ENCODE measurements at regions not wholly inside any gene's neighbourhood (a gene's known extent, or its start where the extent isn't known, plus 50 kb on each side); places are given as distances from the start of the nearest gene placed in this dataset.

DNA sequence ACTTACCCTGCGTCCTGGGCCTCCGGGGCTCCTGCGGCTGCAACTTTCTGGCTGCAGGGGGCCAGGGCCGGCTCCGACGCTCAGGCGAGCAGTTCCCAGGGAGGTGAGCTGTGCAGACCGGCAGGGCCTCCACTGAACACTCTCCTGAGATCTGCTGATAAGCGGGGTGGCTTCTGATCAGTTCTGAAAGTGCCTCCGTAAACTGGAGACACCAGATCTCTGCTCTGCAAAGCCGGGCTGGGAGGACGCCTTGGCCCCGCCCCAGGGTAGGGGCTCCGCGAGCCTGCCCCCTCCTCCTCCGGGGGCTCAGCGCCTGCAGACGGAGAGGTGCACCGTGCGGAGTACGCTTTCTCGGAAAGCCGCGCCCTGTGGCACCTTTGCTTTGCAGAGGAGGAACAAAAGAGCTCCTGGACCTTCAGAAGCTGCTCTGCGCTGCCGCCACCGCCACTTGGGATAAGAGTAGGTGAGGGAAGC is 141.3 kb upstream of the VKORC1L1 start:
- TF ChIP-seq, protein P1, sequence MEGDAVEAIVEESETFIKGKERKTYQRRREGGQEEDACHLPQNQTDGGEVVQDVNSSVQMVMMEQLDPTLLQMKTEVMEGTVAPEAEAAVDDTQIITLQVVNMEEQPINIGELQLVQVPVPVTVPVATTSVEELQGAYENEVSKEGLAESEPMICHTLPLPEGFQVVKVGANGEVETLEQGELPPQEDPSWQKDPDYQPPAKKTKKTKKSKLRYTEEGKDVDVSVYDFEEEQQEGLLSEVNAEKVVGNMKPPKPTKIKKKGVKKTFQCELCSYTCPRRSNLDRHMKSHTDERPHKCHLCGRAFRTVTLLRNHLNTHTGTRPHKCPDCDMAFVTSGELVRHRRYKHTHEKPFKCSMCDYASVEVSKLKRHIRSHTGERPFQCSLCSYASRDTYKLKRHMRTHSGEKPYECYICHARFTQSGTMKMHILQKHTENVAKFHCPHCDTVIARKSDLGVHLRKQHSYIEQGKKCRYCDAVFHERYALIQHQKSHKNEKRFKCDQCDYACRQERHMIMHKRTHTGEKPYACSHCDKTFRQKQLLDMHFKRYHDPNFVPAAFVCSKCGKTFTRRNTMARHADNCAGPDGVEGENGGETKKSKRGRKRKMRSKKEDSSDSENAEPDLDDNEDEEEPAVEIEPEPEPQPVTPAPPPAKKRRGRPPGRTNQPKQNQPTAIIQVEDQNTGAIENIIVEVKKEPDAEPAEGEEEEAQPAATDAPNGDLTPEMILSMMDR (optimal IDR thresholded peaks at IDR 0.05 in 1 of 3, IDR thresholded peaks at IDR 0.05 in 1 of 3, conservative IDR thresholded peaks at IDR 0.05 in 1 of 3; ENCODE audit: extremely low read depth in 1 of 3, insufficient read depth in 2 of 3, low read length in 3 of 3) = peak in 1 of 3 experiments; percentile 29
- no peak for TF ChIP-seq EZH2 (IDR thresholded peaks at IDR 0.05; ENCODE audit: low read length)

Data from keratinocyte (primary cell).